HEK293T (cell line): ENCODE measurements at regions not wholly inside any gene's neighbourhood (a gene's known extent, or its start where the extent isn't known, plus 50 kb on each side); places are given as distances from the start of the nearest gene placed in this dataset.

Experiments
- ARNT ChIP-seq: fragments of 450-650 bp; IDR thresholded peaks from 2 replicates; pipeline ENCODE4 v1.6.1; 2017; ENCODE audit warnings: mild to moderate bottlenecking
- BHLHE40 ChIP-seq: fragments of 450-650 bp; IDR thresholded peaks from 2 replicates; pipeline ENCODE4 v1.6.1; 2016; ENCODE audit warnings: mild to moderate bottlenecking, moderate library complexity, borderline replicate concordance
- ELF4 ChIP-seq: fragments of 450-650 bp; IDR thresholded peaks from 2 replicates; pipeline ENCODE4 v1.6.1; 2017; ENCODE audit warnings: antibody characterized with exemption
- FOXA1 ChIP-seq: fragments of 450-650 bp; IDR thresholded peaks from 2 replicates; pipeline ENCODE4 v1.6.1; 2016; ENCODE audit warnings: mild to moderate bottlenecking
- FOXM1 ChIP-seq: fragments of 450-650 bp; IDR thresholded peaks from 2 replicates; pipeline ENCODE4 v1.6.1; 2017; ENCODE audit warnings: mild to moderate bottlenecking, borderline replicate concordance
- LEF1 ChIP-seq: fragments of 450-650 bp; IDR thresholded peaks from 2 replicates; pipeline ENCODE4 v1.6.1; 2017; ENCODE audit warnings: mild to moderate bottlenecking, borderline replicate concordance
- NFRKB ChIP-seq: fragments of 450-650 bp; IDR thresholded peaks from 2 replicates; pipeline ENCODE4 v1.6.1; 2016; ENCODE audit warnings: mild to moderate bottlenecking, moderate library complexity
- SP1 ChIP-seq: fragments of 450-650 bp; IDR thresholded peaks from 2 replicates; pipeline ENCODE4 v1.6.1; 2017
- SUZ12 ChIP-seq: fragments of 450-650 bp; IDR thresholded peaks from 2 replicates; pipeline ENCODE4 v1.6.1; 2016; ENCODE audit warnings: mild to moderate bottlenecking
- TARDBP ChIP-seq: fragments of 450-650 bp; IDR thresholded peaks from 2 replicates; pipeline ENCODE4 v1.6.1; 2016
- ZNF384 ChIP-seq: fragments of 450-650 bp; IDR thresholded peaks from 2 replicates; pipeline ENCODE4 v1.6.1; 2016
- TF ChIP-seq, protein P1 (sequence below): fragments of 450-650 bp; IDR thresholded peaks from 2 replicates; pipeline ENCODE4 v1.6.1; 2016

GRCh38 chr12:5294274-5295070 lies 137.4 kb upstream of the NTF3 start:
- TF ChIP-seq, protein P1, sequence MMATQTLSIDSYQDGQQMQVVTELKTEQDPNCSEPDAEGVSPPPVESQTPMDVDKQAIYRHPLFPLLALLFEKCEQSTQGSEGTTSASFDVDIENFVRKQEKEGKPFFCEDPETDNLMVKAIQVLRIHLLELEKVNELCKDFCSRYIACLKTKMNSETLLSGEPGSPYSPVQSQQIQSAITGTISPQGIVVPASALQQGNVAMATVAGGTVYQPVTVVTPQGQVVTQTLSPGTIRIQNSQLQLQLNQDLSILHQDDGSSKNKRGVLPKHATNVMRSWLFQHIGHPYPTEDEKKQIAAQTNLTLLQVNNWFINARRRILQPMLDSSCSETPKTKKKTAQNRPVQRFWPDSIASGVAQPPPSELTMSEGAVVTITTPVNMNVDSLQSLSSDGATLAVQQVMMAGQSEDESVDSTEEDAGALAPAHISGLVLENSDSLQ = no peak
- TF ChIP-seq NFRKB (no peak), ELF4 (no peak), FOXA1 (no peak), LEF1 (no peak), FOXM1 (no peak), SP1 (no peak), SUZ12 (no peak), ZNF384 (no peak), ARNT (no peak), TARDBP (no peak), BHLHE40 (no peak)
